Prostate gland (tissue), 2 donors: ENCODE measurements at regions not wholly inside any gene's neighbourhood (a gene's known extent, or its start where the extent isn't known, plus 50 kb on each side); places are given as distances from the start of the nearest gene placed in this dataset.

Experiments used
- POLR2AphosphoS5 ChIP-seq: sonication (generic); formaldehyde crosslinking; IDR thresholded peaks from one replicate; pipeline ENCODE4 v1.6.1; 2017; ENCODE audit warnings: antibody characterized with exemption
- TF ChIP-seq, protein P1 (sequence below), 4 experiments: fragments of 200-600 bp in 2 of 4; fragments of 450-650 bp in 2 of 4; sonication (generic) in 2 of 4; IDR thresholded peaks; 1 replicate in 3 of 4; 2 replicates in 1 of 4; pipeline ENCODE4 v1.5.1; 2016 to 2019; ENCODE audit warnings: antibody characterized with exemption in 4 of 4, mild to moderate bottlenecking in 2 of 4, moderate library complexity in 2 of 4

DNA sequence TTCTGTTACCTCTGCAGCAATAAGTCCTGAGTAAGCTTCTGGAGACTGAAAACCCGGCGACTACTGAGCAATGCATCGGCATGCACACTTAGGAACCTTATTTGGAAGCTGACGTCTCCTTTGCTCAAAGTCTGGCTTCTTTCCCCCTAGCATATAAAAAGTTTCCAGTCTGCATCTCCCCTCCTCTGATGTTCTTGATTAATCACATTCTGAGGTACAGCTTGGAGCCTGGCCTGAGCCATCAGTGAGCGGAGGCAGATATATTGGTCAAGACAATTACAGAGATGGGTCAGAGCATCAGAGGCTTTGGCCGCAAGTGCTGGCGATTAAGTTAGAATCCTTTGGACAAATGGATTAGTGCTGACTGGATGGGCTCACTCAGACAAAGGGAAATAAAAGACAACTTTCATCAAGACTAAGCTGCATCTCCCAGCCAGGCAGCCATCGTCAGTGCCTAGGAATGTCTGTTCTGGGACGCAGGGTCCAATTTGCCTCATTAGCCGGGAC, 140.7 kb downstream of the MTX3 start:
- TF ChIP-seq, protein P1, sequence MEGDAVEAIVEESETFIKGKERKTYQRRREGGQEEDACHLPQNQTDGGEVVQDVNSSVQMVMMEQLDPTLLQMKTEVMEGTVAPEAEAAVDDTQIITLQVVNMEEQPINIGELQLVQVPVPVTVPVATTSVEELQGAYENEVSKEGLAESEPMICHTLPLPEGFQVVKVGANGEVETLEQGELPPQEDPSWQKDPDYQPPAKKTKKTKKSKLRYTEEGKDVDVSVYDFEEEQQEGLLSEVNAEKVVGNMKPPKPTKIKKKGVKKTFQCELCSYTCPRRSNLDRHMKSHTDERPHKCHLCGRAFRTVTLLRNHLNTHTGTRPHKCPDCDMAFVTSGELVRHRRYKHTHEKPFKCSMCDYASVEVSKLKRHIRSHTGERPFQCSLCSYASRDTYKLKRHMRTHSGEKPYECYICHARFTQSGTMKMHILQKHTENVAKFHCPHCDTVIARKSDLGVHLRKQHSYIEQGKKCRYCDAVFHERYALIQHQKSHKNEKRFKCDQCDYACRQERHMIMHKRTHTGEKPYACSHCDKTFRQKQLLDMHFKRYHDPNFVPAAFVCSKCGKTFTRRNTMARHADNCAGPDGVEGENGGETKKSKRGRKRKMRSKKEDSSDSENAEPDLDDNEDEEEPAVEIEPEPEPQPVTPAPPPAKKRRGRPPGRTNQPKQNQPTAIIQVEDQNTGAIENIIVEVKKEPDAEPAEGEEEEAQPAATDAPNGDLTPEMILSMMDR (IDR thresholded peaks at IDR 0.05), result no peak
- TF ChIP-seq POLR2AphosphoS5, result no peak
